Gastrocnemius medialis (tissue), 4 donors: ENCODE measurements at regions not wholly inside any gene's neighbourhood (a gene's known extent, or its start where the extent isn't known, plus 50 kb on each side); places are given as distances from the start of the nearest gene placed in this dataset.

Experiments
- CTCF ChIP-seq, 5 experiments: fragments of 450-650 bp in 3 of 5; fragments of 200-600 bp in 2 of 5; sonication (generic) in 2 of 5; IDR thresholded peaks in 4 of 5; conservative IDR thresholded peaks in 1 of 5; 1 replicate in 4 of 5; 2 replicates in 1 of 5; pipeline ENCODE4 v1.5.1; 2016 to 2019; ENCODE audit warnings: antibody characterized with exemption in 5 of 5, mild to moderate bottlenecking in 3 of 5, moderate library complexity in 3 of 5
- POLR2A ChIP-seq, 2 donors: fragments of 450-650 bp; IDR thresholded peaks; one replicate each; pipeline ENCODE4 v1.6.1; 2017; ENCODE audit warnings: antibody characterized with exemption in 2 of 2, mild to moderate bottlenecking in 2 of 2, moderate library complexity in 2 of 2

GRCh38 chr1:234706931-234707330, 97.0 kb upstream of the IRF2BP2 start:
- TF ChIP-seq CTCF (IDR thresholded peaks at IDR 0.05 in 4 of 5, conservative IDR thresholded peaks at IDR 0.05 in 1 of 5) (no peak), POLR2A (IDR thresholded peaks at IDR 0.05) (no peak)
